Gastroesophageal sphincter (tissue), 4 donors: ENCODE measurements at regions not wholly inside any gene's neighbourhood (a gene's known extent, or its start where the extent isn't known, plus 50 kb on each side); places are given as distances from the start of the nearest gene placed in this dataset.

Source experiments
- ATAC-seq: fragments of 150-250 bp; one replicate; pipeline ENCODE4 v1.9.1; 2016; ENCODE audit warnings: mild to moderate bottlenecking, moderate library complexity
- H3K27ac ChIP-seq, 4 donors: fragments of 200-600 bp; sonication (generic) in 3 of 4; 1 replicate in 3 of 4; 2 replicates in 1 of 4; pipeline ENCODE4 v1.5.1; 2016 to 2019
- H3K27me3 ChIP-seq: fragments of 200-600 bp; sonication (generic); one replicate; pipeline ENCODE4 v1.5.1; 2019
- H3K36me3 ChIP-seq, 2 donors: fragments of 200-600 bp; sonication (generic); one replicate each; pipeline ENCODE4 v1.5.1; 2019; ENCODE audit warnings: control low read depth in 1 of 2
- H3K4me1 ChIP-seq, 3 donors: fragments of 200-600 bp; sonication (generic); 1 replicate in 2 of 3; 2 replicates in 1 of 3; pipeline ENCODE4 v1.5.1; 2016 to 2019; ENCODE audit warnings: control low read depth in 2 of 3
- H3K4me3 ChIP-seq, 2 donors: fragments of 200-600 bp; sonication (generic); one replicate each; pipeline ENCODE4 v1.5.1; 2019; ENCODE audit warnings: mild to moderate bottlenecking in 1 of 2, moderate library complexity in 1 of 2
- H3K9me3 ChIP-seq, 3 donors: fragments of 200-600 bp; sonication (generic); one replicate each; pipeline ENCODE4 v1.5.1; 2017 to 2019; ENCODE audit warnings: control low read depth in 2 of 3
- CTCF ChIP-seq, 4 experiments: fragments of 200-600 bp in 2 of 4; fragments of 450-650 bp in 2 of 4; sonication (generic) in 1 of 4; IDR thresholded peaks; one replicate each; pipeline ENCODE4 v1.5.1; 2017 to 2019; ENCODE audit warnings: antibody characterized with exemption in 4 of 4, mild to moderate bottlenecking in 2 of 4, moderate library complexity in 2 of 4
- EP300 ChIP-seq: sonication (generic); formaldehyde crosslinking; IDR thresholded peaks from one replicate; pipeline ENCODE4 v1.6.1; 2017; ENCODE audit warnings: antibody characterized with exemption, mild to moderate bottlenecking
- POLR2A ChIP-seq, 2 donors: fragments of 450-650 bp; IDR thresholded peaks; one replicate each; pipeline ENCODE4 v1.6.1; 2017; ENCODE audit warnings: antibody characterized with exemption in 2 of 2, mild to moderate bottlenecking in 2 of 2, moderate library complexity in 1 of 2
- POLR2AphosphoS5 ChIP-seq: sonication (generic); formaldehyde crosslinking; IDR thresholded peaks from one replicate; pipeline ENCODE4 v1.6.1; 2017; ENCODE audit warnings: antibody characterized with exemption
- WGBS, 2 donors: methylation state at CpG; one replicate each; pipeline ENCODE4 v1.1.5; 2018; ENCODE audit warnings: low coverage in 1 of 2; 5-methylcytosine and 5-hydroxymethylcytosine counted together

DNA sequence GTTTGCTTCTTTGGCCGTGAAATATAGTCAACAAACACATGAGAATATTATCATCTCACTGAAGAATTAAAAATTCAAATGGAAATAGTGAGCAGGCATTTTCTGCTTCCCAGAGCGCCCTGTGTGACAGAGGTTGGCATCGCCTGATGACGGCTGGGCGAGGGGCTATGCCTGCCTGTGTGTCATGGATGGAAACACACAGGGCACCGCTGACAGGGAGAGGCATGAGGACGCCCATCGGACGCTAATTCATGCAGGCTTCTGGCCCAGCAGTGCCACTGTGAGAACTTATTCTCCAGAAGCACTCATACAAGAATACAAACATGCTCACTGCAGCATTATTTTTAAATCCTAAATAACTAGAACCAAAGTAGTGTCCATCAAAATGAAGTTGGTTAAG lies 61.4 kb upstream of the OTOS start:
- Histone ChIP-seq H3K36me3 (no peaks in the 10 kb centered on the region), H3K27ac (no peak overlapping the region), H3K27me3 (peaks cover 67% of the 10 kb centered on the region), H3K9me3 (peaks cover 0 to 17% (median 0%) of the 10 kb centered on the region in 3 donors), H3K4me1 (no peaks in the 10 kb centered on the region), H3K4me3 (no peak overlapping the region)
- TF ChIP-seq POLR2A (IDR thresholded peaks at IDR 0.05) (no peak), POLR2AphosphoS5 (no peak), CTCF (IDR thresholded peaks at IDR 0.05) (no peak), EP300 (no peak)
- no peak for ATAC-seq
- 76 to 85% methylated on average over 5 to 9 of the region's 9 CpGs for WGBS, 2 donors

DNA sequence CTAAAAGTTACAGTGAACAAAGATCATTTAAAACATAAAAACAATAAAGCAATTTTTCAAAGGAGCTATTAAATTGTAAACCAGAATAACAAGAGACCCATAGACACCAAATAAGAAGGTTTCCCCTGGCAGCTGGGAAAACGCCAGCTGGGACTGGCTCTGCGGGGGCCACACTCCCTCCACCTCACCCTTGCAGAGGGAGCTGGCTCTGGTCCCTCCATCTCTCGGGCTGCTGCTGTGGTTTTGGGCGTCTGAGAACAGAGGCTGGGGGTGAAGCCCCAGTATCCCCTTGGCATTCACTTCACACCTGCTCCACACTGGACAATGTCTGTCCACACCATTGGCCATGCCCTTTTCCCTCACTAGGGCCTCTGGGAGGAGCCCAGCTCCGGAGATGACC lies 62.1 kb upstream of the OTOS start:
- no peaks in the 10 kb centered on the region for H3K36me3 ChIP-seq
- H3K27ac ChIP-seq: no peak overlapping the region
- TF ChIP-seq POLR2A (IDR thresholded peaks at IDR 0.05): no peak
- no peak for TF ChIP-seq CTCF (IDR thresholded peaks at IDR 0.05)
- no peak for TF ChIP-seq EP300
- TF ChIP-seq POLR2AphosphoS5: no peak
- 55 to 69% methylated on average over 3 to 4 of the region's 5 CpGs for WGBS, 2 donors
- H3K4me3 ChIP-seq: no peak overlapping the region
- peaks cover 61% of the 10 kb centered on the region for H3K27me3 ChIP-seq
- H3K4me1 ChIP-seq: no peaks in the 10 kb centered on the region
- ATAC-seq: no peak
- peaks cover 0 to 21% (median 0%) of the 10 kb centered on the region in 3 donors for H3K9me3 ChIP-seq

- Histone ChIP-seq H3K9me3 (peaks cover 0 to 24% (median 0%) of the 10 kb centered on the region in 3 donors), H3K36me3 (no peaks in the 10 kb centered on the region), H3K27me3 (peaks cover 68% of the 10 kb centered on the region), H3K4me1 (no peaks in the 10 kb centered on the region), H3K27ac (no peak overlapping the region), H3K4me3 (no peak overlapping the region)
- ATAC-seq: no peak
- TF ChIP-seq POLR2AphosphoS5 (no peak), EP300 (no peak), CTCF (IDR thresholded peaks at IDR 0.05) (no peak), POLR2A (IDR thresholded peaks at IDR 0.05) (no peak)
- WGBS, 2 donors: 74 to 76% methylated on average over 5 to 10 of the region's 13 CpGs
Observed at GRCh38 chr2:240203031-240203787, 62.8 kb upstream of the OTOS start.

GRCh38 chr2:240203788-240204270 lies 63.4 kb upstream of the OTOS start:
- TF ChIP-seq POLR2A (IDR thresholded peaks at IDR 0.05) (no peak), CTCF (IDR thresholded peaks at IDR 0.05) (no peak), POLR2AphosphoS5 (no peak), EP300 (no peak)
- H3K4me1 ChIP-seq: no peaks in the 10 kb centered on the region

More at GRCh38 chr2:240203788-240204270, 63.4 kb upstream of the OTOS start:
- Histone ChIP-seq H3K36me3 (no peaks in the 10 kb centered on the region), H3K27ac (no peak overlapping the region), H3K4me3 (no peak overlapping the region), H3K9me3 (peaks cover 0 to 24% (median 0%) of the 10 kb centered on the region in 3 donors), H3K27me3 (peaks cover 68% of the 10 kb centered on the region)
- no peak for ATAC-seq
- 63 to 100% methylated on average over 2 of the region's 11 CpGs for WGBS, 2 donors
